B cell (primary cell): ENCODE measurements at regions not wholly inside any gene's neighbourhood (a gene's known extent, or its start where the extent isn't known, plus 50 kb on each side); places are given as distances from the start of the nearest gene placed in this dataset.

Experiments used
- ATAC-seq: fragments of 200-7000 bp; cut with Tn5 transposase; one replicate; pipeline ENCODE4 v1.10.0; 2021; ENCODE audit warnings: low read depth, mild to moderate bottlenecking, moderate number of reproducible peaks, moderate library complexity
- CTCF ChIA-PET: fragments of 350-600 bp; sonication (Branson Sonifier 250); formaldehyde crosslinking; loops from one replicate; lab custom pipeline; 2021; ENCODE audit warnings: antibody characterized with exemption, inconsistent platforms; lab: Charles Lee
- POLR2A ChIA-PET: fragments of 350-600 bp; sonication (Branson Sonifier 250); formaldehyde crosslinking; loops from one replicate; lab custom pipeline; 2021; ENCODE audit warnings: antibody characterized with exemption; lab: Charles Lee
- DNase-seq: peaks from one replicate; pipeline ENCODE4 v3.0.0; 2013
- H2AFZ ChIP-seq: 2 replicates; pipeline ENCODE4 v1.6.1; 2012; ENCODE audit warnings: mild to moderate bottlenecking, low read depth, low read length; ENCODE audit not compliant: insufficient read depth, poor library complexity, severe bottlenecking
- H3K27ac ChIP-seq, 2 donors: 1 replicate in 1 of 2; 2 replicates in 1 of 2; pipeline ENCODE4 v1.5.1; 2012 to 2013; ENCODE audit warnings: low read length in 2 of 2, mild to moderate bottlenecking in 2 of 2, moderate library complexity in 1 of 2
- H3K27me3 ChIP-seq, 4 experiments: fragments of 200-600 bp in 1 of 4; sonication (generic) in 1 of 4; replicated peaks in 1 of 4; 1 replicate in 2 of 4; 2 replicates in 2 of 4; pipeline versions ENCODE4 v1.6.1 to v1.7.0; 2013 to 2016; ENCODE audit warnings: low read length in 3 of 4, mild to moderate bottlenecking in 2 of 4, mixed read lengths in 1 of 4, moderate library complexity in 1 of 4; ENCODE audit not compliant: insufficient read depth in 4 of 4, control insufficient read depth in 3 of 4; ENCODE audit errors: control extremely low read depth in 1 of 4
- H3K36me3 ChIP-seq, 2 experiments: replicated peaks in 1 of 2; 1 replicate in 1 of 2; 2 replicates in 1 of 2; pipeline versions ENCODE4 v1.6.1 to v1.7.1; 2013; ENCODE audit warnings: low read length in 1 of 2; ENCODE audit not compliant: insufficient read depth in 2 of 2, control insufficient read depth in 1 of 2; ENCODE audit errors: control extremely low read depth in 1 of 2, extremely low read depth in 1 of 2
- H3K4me1 ChIP-seq, 2 donors: fragments of 200-600 bp in 1 of 2; sonication (generic) in 1 of 2; 1 replicate in 1 of 2; 2 replicates in 1 of 2; pipeline versions ENCODE4 v1.5.1 to v1.6.1; 2013 to 2017; ENCODE audit warnings: low read length in 2 of 2; ENCODE audit not compliant: control insufficient read depth in 2 of 2, insufficient read depth in 2 of 2
- H3K4me2 ChIP-seq: replicated peaks from 2 replicates; pipeline ENCODE3; 2012; ENCODE audit warnings: mild to moderate bottlenecking, low read depth, low read length; ENCODE audit not compliant: poor library complexity, severe bottlenecking
- H3K4me3 ChIP-seq, 5 experiments: fragments of 200-600 bp in 1 of 5; sonication (generic) in 1 of 5; 1 replicate in 3 of 5; 2 replicates in 2 of 5; pipeline versions ENCODE4 v1.5.1 to v1.7.0; 2011 to 2016; ENCODE audit warnings: low read length in 4 of 5, mild to moderate bottlenecking in 4 of 5, low read depth in 2 of 5, control low read depth in 1 of 5, moderate library complexity in 1 of 5; ENCODE audit not compliant: insufficient read depth in 1 of 5; ENCODE audit errors: control extremely low read depth in 1 of 5, extremely low read depth in 1 of 5
- H3K79me2 ChIP-seq: fragments of 200-600 bp; sonication (generic); one replicate; pipeline ENCODE4 v1.6.0; 2016; ENCODE audit warnings: low read length; ENCODE audit not compliant: control insufficient read depth, insufficient read depth
- H3K9ac ChIP-seq: fragments of 200-600 bp; sonication (generic); 2 replicates; pipeline ENCODE4 v1.6.1; 2017; ENCODE audit warnings: mild to moderate bottlenecking, low read length, moderate library complexity
- H3K9me3 ChIP-seq, 3 donors: one replicate each; pipeline versions ENCODE4 v1.6.1 to v1.7.1; 2013; ENCODE audit warnings: low read length in 2 of 3; ENCODE audit not compliant: control insufficient read depth in 2 of 3, insufficient read depth in 1 of 3; ENCODE audit errors: control extremely low read depth in 1 of 3
- H4K20me1 ChIP-seq: 2 replicates; pipeline ENCODE4 v1.6.0; 2012; ENCODE audit warnings: mild to moderate bottlenecking, low read length; ENCODE audit not compliant: insufficient read depth, control insufficient read depth, poor library complexity, severe bottlenecking
- H3K27ac Mint-ChIP-seq: one replicate; pipeline ENCODE4 v1.8.0; 2021; ENCODE audit warnings: mixed read lengths
- H3K27me3 Mint-ChIP-seq: one replicate; pipeline ENCODE4 v1.8.0; 2021; ENCODE audit warnings: mixed read lengths
- H3K4me1 Mint-ChIP-seq: one replicate; pipeline ENCODE4 v1.8.0; 2021; ENCODE audit warnings: mixed read lengths
- H3K4me3 Mint-ChIP-seq: one replicate; pipeline ENCODE4 v1.8.0; 2021; ENCODE audit warnings: mixed read lengths
- H3K9me3 Mint-ChIP-seq: one replicate; pipeline ENCODE4 v1.8.0; 2022; ENCODE audit warnings: mixed read lengths; ENCODE audit not compliant: insufficient read depth
- EZH2 ChIP-seq: IDR thresholded peaks from 2 replicates; pipeline ENCODE4 v1.6.1; 2012; ENCODE audit warnings: borderline replicate concordance, low read depth, mild to moderate bottlenecking, moderate library complexity, low read length; ENCODE audit not compliant: insufficient read depth, poor library complexity, severe bottlenecking
- WGBS: methylation state at CpG from one replicate; pipeline ENCODE4 v1.1.5; 2013; ENCODE audit warnings: missing lambda C conversion rate; ENCODE audit not compliant: insufficient coverage; 5-methylcytosine and 5-hydroxymethylcytosine counted together
- intact Hi-C: fragments of 100-400 bp; cut with micrococcal nuclease; formaldehyde crosslinking; loops from one replicate; pipeline ENCODE4 v1.10.0; 2022
- TF ChIP-seq, protein P1 (sequence below): fragments of 200-600 bp; IDR thresholded peaks from one replicate; pipeline ENCODE4 v1.8.0; 2022; ENCODE audit warnings: antibody characterized with exemption, mild to moderate bottlenecking

DNA sequence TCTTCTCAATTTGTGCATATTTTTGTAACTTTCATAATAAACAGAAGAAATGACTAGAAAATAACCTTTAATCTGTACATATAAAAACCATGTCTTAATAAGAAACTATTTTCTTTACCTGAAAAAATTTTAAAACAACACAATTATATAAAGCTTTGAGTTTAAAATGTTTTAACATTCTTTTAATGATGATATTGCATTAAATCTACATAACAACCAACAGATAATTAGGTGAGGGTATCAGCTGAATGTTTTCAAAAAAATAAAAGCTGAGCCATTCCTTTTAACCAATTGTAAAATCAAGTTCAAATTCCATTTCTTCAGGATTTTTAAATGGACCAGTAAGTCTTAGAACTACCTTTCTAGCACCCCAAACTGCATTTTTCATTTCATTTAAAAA, 1185.0 kb upstream of the CITED2 start:
- H3K27ac Mint-ChIP-seq, result no peak overlapping the region
- Histone ChIP-seq H3K9me3 (no peaks in the 10 kb centered on the region), H3K27me3 (no peaks in the 10 kb centered on the region), H3K4me2 (no peak overlapping the region), H3K36me3 (no peaks in the 10 kb centered on the region), H3K9ac (no peak overlapping the region), H3K79me2 (no peaks in the 10 kb centered on the region), H3K4me1 (no peaks in the 10 kb centered on the region), H3K27ac (no peak overlapping the region), H4K20me1 (no peaks in the 10 kb centered on the region), H2AFZ (no peak overlapping the region), H3K4me3 (no peak overlapping the region)
- H3K9me3 Mint-ChIP-seq, result no peaks in the 10 kb centered on the region
- no peak for ATAC-seq
- H3K4me3 Mint-ChIP-seq, result no peak overlapping the region
- ChIA-PET CTCF (no interaction called here), POLR2A (no interaction called here)
- TF ChIP-seq, protein P1, sequence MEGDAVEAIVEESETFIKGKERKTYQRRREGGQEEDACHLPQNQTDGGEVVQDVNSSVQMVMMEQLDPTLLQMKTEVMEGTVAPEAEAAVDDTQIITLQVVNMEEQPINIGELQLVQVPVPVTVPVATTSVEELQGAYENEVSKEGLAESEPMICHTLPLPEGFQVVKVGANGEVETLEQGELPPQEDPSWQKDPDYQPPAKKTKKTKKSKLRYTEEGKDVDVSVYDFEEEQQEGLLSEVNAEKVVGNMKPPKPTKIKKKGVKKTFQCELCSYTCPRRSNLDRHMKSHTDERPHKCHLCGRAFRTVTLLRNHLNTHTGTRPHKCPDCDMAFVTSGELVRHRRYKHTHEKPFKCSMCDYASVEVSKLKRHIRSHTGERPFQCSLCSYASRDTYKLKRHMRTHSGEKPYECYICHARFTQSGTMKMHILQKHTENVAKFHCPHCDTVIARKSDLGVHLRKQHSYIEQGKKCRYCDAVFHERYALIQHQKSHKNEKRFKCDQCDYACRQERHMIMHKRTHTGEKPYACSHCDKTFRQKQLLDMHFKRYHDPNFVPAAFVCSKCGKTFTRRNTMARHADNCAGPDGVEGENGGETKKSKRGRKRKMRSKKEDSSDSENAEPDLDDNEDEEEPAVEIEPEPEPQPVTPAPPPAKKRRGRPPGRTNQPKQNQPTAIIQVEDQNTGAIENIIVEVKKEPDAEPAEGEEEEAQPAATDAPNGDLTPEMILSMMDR, result no peak
- no peak for TF ChIP-seq EZH2
- H3K4me1 Mint-ChIP-seq, result no peaks in the 10 kb centered on the region
- intact Hi-C loops, result no loop called here
- DNase-seq, result no peak
- H3K27me3 Mint-ChIP-seq, result no peaks in the 10 kb centered on the region

DNA sequence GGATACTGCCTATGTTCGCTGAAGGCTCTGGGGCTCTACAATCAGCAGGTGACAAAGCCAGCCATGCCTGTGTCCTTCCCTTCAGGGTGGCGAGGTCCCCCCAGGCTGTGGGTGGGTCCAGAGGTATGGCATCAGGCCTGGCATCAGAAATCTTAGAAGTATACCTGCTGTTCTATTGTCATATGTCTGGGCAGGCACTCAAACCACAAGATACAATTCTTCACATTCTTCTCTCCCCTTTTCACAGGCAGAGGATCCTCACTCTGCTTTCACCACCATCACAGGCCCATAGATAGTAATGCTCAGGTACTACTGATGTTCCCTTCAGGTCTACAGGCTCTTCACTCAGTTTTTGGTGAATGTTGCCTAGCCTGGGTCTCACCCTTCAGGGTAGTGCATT, 1180.0 kb upstream of the CITED2 start:
- Histone ChIP-seq H2AFZ (no peak overlapping the region), H3K9me3 (no peaks in the 10 kb centered on the region), H3K36me3 (no peaks in the 10 kb centered on the region), H3K27me3 (no peaks in the 10 kb centered on the region), H3K9ac (no peak overlapping the region), H4K20me1 (no peaks in the 10 kb centered on the region), H3K4me1 (no peaks in the 10 kb centered on the region), H3K27ac (no peak overlapping the region), H3K79me2 (no peaks in the 10 kb centered on the region), H3K4me2 (no peak overlapping the region), H3K4me3 (no peak overlapping the region)
- H3K27me3 Mint-ChIP-seq, result no peaks in the 10 kb centered on the region
- no peaks in the 10 kb centered on the region for H3K4me1 Mint-ChIP-seq
- H3K4me3 Mint-ChIP-seq, result no peak overlapping the region
- ATAC-seq (no peak), DNase-seq (no peak)
- TF ChIP-seq, protein P1, result no peak
- TF ChIP-seq EZH2, result no peak
- POLR2A ChIA-PET, result no interaction called here
- CTCF ChIA-PET, result no interaction called here
- no peak overlapping the region for H3K27ac Mint-ChIP-seq
- H3K9me3 Mint-ChIP-seq, result no peaks in the 10 kb centered on the region
- intact Hi-C loops, result no loop called here
- WGBS, result 100% methylated on average over 2 of the region's 2 CpGs
